ENCODE measurements at regions not wholly inside any gene's neighbourhood (a gene's known extent, or its start where the extent isn't known, plus 50 kb on each side); places are given as distances from the start of the nearest gene placed in this dataset.

DNA sequence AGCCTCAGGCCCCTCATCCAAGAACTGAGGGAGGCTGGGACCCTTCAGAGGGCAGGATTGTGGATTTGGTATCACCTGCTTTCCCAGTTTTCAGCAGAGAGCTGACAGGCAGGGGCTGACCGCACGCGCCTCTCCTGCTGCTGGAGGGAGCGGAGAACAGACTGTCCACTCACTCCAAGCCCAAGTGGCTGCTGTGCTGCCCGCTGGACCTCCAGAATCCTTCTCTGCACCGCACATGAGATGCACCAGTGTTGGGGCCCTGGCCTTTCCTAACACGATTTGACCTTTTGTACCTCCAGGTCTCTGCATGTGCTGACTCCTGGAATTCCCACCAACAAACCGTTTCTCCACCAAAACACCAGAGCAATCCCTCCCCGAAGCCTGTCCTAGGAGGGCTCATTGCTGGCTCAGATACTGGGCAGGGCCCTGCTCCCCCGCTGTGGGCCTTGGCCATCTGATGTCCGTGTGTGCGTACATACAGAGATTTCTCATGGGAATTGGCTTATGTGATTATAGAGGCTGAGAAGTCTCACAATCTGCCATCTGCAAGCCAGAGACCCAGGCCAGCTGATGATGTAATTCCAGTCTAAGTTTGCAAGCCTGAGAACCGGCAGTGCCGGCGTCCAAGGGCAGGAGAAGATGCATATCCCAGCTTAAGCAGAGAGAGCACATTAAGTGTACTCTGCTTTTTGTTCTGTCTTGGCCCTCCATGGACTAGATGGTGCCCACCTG is 141.7 kb downstream of the GADD45G start:
- TF ChIP-seq POLR2A (IDR thresholded peaks at IDR 0.05; ENCODE audit: low read length) (no peak), GATA1 (IDR thresholded peaks at IDR 0.05; ENCODE audit: low read depth, low read length) (no peak)
